Sciatic nerve (tissue), 2 donors: ENCODE measurements at regions not wholly inside any gene's neighbourhood (a gene's known extent, or its start where the extent isn't known, plus 50 kb on each side); places are given as distances from the start of the nearest gene placed in this dataset.

Source experiments
- ATAC-seq: fragments of 200-7000 bp; cut with Tn5 transposase; one replicate; pipeline ENCODE4 v1.9.1; 2020; ENCODE audit warnings: mild to moderate bottlenecking, moderate library complexity
- DNase-seq: peaks from one replicate; pipeline ENCODE4 v3.0.0-alpha.2; 2020; ENCODE audit warnings: low spot score
- intact Hi-C: fragments of 100-400 bp; cut with DNase I; formaldehyde crosslinking; loops from one replicate; pipeline ENCODE4 v1.14.2; 2022
- donor health status: DM: no; HTN: no; CAD: no.
- donor health status: DM: no; HTN: no; CAD: no.

DNA sequence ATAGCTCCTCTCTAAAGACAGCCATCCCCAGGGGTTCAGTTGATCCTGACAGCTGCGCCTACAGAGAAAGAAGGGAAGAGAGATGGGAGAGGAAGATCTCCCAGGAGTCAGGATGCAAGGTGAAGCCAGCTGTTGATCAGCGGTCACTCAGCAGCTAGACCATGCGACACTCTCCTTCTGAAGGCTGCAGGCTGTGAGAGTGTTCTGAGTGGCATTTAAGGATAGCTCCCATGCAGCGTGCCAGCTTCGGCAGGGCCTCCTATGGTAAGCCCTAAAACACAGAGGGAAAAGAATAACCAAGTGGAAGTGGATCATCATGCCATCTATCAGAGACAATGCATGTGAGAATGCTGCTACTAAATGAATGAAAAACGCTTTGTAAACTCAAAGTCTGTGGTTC, 197.9 kb upstream of the NUDT4 start:
- intact Hi-C loops: no loop called here
- DNase-seq: no peak
- no peak for ATAC-seq

DNA sequence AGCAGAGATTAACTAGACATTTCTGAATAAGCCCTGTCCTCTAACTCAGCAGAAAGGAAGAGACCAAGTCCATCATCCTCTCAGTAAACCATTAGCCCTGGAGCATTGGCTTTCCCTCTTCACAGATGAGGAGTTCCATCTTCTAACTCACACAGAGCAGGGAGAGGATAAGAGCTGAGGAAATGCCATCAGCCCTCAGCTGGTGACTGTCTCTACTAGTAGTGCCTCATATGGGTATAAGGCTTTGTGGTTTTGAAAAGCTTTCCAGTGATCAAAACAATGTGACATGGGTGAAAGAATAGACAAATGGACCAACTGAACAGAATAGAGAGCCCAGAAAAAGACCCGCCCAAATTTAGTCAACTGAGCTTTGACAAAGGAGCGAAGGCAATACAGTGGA, 197.2 kb upstream of the NUDT4 start:
- no peak for ATAC-seq
- no peak for DNase-seq
- intact Hi-C loops: no loop called here

DNA sequence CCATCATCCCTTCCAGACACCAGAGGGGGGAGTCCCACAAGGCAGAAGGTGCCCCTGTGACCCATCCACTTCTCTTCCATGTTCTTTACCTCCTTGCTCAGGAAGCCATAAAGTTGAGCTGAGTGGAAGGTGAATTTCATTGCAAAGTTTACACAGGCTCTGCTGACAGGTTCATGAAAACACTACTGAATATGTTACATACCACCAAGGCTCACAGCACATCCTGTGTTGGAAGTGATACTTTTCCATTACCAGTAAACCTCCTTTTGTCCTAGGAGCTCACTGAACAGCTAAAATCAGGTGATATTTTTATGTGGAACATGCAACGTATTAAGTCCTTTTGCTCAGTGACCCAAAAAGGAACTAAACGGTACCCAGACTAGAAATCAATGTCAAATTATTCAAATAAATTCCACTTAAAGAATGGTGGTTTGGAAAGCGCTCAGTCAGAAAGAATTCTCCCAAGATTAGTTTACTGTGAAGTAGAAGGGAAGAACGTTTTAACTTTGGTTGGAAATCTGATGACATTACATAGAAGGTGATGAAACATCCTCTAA, 196.2 kb upstream of the NUDT4 start:
- intact Hi-C loops: no loop called here
- ATAC-seq (no peak), DNase-seq (no peak)

DNA sequence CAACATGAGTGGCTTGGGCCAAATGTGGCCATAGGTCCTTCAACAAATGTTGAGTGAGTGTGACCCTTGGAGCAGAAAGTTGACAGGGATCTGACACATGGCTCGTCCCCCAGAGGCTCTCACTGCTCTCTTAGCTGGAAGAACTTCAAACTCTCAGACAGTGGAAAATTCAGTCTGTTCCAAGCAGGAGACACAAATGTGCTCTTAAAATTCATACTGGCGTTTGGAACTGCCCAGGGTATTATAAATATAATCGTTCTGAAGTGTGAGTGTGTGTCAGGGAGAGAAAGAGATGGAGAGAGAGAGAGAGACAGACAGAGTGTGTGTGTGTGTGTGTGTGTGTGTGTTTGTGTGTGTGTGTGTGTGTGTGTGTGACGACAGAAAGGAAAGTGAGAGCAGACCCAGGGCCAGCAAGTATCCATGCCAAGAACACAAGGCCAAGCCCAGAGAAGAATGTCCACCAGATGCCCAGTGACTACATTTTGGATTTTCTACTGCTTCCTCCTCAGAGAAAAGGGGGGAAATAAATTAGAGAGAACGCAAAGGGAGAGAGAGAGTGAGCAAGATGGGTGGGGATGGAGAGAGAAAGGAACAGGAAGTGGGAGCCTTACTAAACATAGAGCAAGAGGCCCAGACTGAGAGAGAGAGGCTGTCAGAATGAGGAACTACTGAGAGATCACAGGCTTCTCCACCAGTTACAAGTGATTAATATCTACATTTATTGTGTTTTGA, 193.6 kb upstream of the NUDT4 start:
- intact Hi-C loops: no loop called here
- peak; percentile 90 for ATAC-seq

DNA sequence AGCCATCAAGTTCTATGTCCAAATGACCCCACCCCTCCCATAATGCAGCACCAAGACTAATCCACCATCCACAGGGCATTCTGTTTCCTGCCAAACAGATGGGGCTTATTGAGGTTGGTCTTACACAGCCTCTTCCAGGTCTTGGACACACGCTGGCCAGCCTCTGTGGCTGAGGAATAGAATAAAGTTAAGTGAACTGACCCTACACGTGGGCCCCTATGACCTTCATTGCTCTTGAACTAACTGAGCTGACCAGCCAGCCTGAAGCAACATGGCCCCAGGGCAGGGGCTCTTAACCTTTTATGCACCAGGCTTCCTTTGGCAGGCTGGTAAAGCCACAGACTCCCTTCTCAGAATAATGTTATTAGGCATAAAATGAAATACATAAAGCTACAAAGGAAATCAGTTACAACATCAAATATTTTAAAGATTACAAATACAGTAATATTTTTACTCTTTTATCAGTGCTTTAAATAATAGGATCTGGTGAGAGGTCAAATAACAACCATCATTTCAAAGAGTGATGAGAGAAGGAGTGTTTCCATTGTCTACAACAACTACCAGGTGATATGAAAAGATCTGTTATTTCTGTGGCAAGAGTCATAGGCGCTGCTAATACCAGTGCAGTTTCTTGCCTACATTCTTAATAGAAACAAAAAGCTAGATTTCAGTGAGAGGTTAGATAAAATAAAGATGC, 192.9 kb upstream of the NUDT4 start:
- DNase-seq (no peak), ATAC-seq (peak; percentile 29)
- intact Hi-C loops: no loop called here

More for the DNA sequence above, 193.6 kb upstream of the NUDT4 start:
- no peak for DNase-seq

DNA sequence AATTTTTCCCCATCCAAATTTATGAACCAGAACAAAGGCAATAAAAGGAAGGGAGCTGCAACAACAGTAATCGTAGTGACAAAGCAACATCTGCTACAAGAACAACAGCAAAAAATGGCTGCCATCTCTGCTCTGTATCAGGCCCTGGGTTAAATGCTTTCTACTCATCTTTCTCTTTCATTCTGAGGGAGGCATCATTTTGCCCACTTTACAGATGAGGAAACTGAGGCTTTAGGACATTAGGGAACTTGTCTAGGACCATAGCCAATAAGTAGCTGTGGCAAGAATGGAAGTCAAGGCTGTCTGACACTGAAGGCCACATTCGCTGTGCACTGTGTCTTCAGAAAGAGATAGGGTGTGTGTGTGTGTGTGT, 192.4 kb upstream of the NUDT4 start:
- intact Hi-C loops: no loop called here
- ATAC-seq (no peak), DNase-seq (no peak)

DNA sequence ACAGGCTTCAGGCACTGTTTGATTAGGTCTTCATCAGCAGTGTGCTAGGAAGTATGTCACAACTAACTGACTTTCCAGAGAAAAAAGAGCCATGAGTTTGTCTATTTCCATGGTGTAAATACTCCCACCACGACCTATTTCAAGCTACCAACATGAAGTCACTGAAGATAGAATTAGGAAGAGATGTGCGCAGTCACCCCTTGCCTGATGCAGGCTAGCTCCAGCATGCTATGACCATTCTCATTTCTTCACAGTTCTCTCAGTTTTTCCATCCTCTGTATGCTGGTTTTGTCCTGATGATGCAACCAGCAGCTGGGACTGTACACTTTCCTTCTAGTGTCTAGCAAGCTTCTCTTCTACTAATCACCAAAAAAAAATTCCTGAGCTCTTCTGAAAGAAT, 191.6 kb upstream of the NUDT4 start:
- ATAC-seq: no peak
- intact Hi-C loops: no loop called here

DNA sequence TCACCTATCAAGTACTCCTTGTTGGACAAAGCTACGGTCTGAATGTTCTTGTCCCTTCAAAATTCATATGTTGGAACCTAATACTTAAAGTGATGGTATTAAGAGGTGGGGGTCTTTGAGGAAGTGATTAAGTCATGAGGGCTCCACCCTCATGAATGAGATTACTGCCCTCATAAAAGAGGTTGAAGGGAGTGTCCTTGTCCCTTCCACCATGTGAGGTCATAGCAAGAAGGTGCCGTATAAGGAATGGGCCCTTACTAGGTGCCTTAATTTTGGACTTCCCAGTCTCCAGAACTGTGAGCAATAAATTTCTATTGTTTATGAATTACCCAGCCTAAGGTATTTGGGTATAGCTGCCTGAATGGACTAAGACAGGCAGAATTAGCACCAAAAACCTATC, 191.1 kb upstream of the NUDT4 start:
- intact Hi-C loops: no loop called here
- ATAC-seq (no peak), DNase-seq (no peak)

More for the DNA sequence above, 191.6 kb upstream of the NUDT4 start:
- DNase-seq: no peak

DNA sequence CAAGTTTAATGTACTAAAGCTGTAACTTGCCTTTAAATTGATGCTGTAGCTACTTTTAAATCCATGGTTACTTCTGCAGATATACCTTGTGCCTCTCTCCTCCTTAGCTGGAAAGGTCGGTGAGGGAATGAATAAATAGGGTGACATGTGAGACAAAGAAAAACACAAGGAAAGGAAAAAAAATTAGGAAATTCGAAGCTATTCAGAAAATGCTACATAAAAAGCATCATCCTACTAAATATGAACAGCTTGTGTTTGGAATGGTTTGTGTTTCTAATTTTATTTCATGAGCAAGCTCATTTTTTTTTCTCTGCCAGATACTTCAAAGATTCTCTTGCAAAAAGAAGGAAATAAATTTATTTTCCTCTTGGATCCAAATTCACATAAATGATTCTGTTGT, 186.3 kb upstream of the NUDT4 start:
- intact Hi-C loops: no loop called here
- no peak for DNase-seq
- ATAC-seq: peak; percentile 41

DNA sequence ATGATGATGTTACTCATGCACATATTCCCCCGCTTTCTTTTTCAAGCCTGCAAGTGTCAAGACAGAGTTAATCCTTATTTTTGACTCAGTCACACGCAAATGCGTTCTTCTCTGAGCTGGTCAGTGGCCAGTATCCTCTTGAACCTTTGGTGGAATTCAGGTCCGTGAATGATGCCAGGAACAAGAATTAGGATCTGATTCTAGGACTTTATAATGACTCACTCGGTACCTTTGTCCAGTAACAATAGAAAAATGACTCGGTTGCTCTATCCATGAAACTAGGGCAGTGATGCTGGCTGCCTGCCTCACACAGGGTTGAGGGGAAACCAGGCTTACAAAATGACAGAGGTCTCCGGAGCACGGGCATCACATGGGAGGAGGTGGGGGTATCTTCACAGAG, 185.8 kb upstream of the NUDT4 start:
- intact Hi-C loops: no loop called here
- ATAC-seq (peak; percentile 79), DNase-seq (no peak)

DNA sequence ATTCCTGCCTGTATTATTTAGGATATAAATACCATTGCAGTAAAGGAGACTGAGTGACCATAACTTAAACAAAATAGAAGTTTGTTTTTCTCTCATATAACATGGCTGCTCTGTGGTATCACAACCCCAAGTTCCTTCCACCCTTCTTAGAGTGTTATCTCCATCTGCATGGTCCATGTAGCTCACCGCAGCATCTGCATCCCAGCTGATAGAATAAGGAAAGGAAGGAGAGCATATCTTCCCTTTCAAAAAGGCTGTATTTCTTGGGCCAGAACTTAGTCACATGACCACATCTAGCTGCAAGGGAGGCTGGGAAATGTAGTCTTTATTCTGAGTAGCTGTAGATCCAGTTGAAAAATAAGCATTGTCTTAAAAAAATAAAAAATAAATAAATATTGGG, 184.8 kb upstream of the NUDT4 start:
- ATAC-seq (no peak), DNase-seq (no peak)
- intact Hi-C loops: no loop called here

DNA sequence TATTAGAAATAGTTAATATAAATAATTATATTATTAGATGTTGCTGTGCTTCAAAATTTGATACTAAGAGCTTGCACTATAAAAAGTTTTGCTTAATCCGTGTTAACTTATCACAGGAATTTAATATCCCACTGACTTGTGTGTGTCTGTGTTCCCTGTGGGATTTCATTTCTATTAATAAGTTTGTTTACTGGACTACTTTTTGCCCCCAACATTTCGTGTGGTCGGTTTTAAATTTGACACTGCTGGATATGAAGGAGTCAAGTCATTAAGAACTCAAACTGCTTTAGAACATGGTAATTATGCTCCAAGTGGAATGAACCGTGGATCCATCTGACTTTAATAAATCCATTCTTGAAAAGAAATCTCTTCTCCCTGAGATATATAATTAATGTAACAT, 182.2 kb upstream of the NUDT4 start:
- intact Hi-C loops: no loop called here
- DNase-seq: no peak
- ATAC-seq: no peak

DNA sequence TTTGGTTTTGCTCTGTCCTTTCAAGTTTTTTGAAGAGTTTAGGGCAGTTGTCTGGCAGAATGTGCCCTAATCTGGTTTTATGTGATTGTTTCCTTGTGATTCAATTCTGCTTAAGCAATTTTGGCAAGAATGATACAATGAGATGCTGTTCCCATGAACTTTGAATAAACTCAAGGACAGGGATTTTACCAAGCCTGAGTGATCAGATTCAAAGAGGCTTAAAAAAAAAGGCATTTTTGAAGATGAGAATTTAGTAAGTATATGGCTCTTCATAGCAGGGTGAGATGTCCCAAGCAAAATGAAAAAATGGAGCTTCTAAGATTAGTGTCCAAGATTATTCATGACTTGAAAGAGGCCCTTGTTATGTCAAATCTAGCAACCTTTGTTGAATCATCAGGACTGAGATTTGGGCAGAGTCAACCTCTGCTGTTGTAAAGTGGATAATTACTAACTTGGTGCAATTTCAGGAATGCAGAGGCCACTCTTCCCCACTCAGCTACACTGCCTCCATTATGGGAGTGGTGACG, 180.6 kb upstream of the NUDT4 start:
- intact Hi-C loops: no loop called here

DNA sequence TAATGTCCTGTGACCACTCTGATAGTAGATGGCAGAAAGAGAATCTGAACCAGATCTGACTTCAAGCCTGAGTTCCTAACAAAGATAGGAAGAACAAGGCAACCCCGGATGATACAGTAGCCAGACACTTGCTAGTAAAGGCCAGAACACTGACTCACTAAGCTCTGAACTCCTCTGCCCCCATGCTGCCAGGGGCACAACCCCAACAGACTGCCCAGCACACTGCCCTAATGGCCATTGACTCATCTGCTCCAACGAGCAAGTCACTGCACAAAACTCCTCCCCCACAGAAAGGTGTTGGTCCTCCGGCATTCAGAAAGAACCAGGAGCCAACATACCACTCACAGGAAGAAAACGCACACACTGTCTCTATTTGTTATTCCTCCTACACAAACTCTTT, 179.6 kb upstream of the NUDT4 start:
- intact Hi-C loops: no loop called here
- no peak for ATAC-seq
- DNase-seq: no peak

More for the DNA sequence above, 180.6 kb upstream of the NUDT4 start:
- DNase-seq (no peak), ATAC-seq (peak; percentile 60)

DNA sequence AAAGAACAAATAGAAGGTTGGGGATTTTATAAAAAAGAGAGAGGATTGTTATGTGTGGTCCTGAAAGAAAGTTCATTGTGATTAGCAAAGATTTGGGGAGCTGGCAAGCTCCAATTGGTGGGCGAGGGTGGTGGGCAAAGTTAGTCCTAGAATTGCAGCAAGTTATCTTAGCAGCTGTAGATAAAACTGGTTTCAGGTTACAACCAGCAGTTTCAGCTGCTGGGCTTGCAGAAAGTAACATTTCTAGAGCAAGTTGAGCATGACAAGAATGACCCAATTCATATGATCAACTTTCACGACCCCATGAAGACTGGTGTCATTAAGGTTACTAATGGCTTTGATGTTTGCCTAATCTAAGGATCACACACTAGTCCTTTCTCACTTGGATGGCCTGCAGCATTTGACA, 177.9 kb upstream of the NUDT4 start:
- ATAC-seq (no peak), DNase-seq (no peak)
- intact Hi-C loops: loop anchor here (1.0 kb wide), 1 partner anchor 19 kb away; no protein-coding TSS in a partner anchor

DNA sequence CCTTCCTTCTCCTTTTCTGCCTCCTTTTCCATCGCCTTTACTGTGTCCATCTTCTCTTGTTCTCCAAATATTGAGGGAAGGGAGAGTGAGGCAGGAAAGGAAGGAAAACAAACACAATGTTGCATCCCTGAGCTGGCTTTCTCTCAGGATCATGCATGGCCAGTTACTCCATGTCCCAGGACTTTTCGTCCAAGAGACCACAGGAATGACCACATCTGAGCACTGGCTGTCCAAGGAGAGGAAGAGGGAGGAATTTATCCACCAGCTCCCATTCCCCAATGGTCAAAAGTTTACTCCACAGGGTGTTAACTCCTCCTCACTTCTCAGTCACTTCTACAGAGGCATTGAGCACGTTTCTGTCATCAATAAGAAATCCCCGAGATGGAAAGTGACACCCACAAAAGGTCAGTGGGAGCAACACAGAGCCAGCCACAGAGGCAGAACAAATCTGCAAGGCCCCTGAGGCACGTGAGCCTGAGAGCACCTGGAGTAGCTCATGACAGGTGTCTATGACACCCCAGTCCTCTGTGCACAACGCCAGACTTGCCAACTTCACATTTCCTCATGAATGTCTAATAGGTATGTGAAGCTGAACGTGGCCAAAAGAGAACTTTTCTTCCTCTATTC, 177.3 kb upstream of the NUDT4 start:
- ATAC-seq: peak; percentile 29
- intact Hi-C loops: loop anchor here (1.0 kb wide), 1 partner anchor 19 kb away; no protein-coding TSS in a partner anchor
- no peak for DNase-seq

DNA sequence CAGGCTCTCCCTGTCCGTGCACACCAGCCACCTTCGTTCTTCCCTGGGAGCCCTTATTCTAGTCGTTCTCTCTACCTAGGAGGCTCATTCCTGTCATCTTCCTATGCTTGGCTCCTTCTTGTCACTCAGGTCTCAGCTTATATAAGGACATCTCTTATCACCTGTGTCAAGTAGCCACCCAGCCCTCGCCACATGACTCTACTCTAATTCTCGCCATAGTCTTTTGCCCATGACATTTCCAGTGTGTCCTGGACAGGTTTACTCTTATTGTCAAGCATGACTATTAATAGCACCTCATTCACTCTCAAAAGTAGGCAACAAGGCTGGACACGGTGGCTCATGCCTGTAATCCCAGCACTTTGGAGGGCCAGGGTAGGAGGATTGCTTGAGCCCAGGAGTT, 175.7 kb upstream of the NUDT4 start:
- intact Hi-C loops: no loop called here
- DNase-seq (no peak), ATAC-seq (no peak)

DNA sequence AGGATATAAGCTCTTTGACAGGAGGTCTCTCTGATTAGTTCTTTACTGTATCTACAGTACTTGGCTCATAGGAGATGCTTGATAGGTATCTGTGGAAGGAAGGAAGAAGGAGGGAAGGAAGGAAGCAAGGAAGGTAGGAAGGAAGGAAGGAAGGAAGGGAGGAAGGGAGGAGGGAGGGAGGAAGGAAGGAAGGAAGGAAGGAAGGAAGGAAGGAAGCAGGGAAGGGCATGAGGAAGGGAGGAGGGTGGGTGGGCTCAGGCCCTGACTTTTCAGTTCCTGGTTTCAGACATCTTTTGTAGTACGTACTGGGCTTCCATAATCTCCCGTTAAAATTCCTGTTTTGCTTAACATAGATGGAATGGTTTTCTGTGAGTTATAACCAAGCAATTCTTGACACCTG, 175.0 kb upstream of the NUDT4 start:
- ATAC-seq (no peak), DNase-seq (no peak)
- intact Hi-C loops: no loop called here

DNA sequence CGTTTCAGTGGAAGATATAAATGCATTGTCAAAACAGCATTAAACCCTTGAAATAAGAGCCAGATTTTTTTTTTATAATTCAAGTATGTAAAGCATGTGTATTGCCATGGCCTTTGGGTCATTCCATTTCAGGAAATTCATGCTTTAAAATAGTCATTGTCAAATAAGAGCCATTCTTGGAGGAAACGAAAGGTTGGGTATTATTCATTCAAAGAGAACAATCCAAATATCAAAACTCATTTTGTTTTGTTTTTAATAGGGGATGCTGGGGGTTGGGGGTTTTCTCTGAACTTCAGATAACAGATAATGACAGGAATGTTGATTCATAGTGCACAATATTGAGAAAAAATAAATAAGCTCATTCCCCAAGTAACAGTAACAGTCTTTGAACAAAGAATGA, 174.4 kb upstream of the NUDT4 start:
- no peak for ATAC-seq
- intact Hi-C loops: no loop called here
- DNase-seq: no peak

DNA sequence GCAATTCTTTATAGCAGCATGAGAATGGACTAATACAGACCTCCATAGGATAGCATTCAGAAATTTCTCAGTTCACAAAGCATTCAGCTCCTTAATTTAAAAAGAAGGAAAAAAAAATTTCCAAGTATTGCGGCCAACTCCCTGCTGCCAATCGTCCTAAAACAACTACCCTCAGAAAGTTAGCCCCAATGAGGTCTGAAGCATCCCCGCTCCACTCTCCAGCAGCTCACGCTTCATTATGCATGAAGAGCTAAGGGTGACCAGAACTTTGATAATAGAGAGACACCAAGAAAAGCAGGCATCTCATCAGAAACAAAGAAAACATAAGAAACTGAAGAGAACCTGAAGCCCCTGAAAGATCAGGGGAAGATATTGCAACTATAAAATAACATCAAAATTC, 172.8 kb upstream of the NUDT4 start:
- DNase-seq (no peak), ATAC-seq (no peak)
- intact Hi-C loops: no loop called here
